H1 (cell line): ENCODE measurements at regions not wholly inside any gene's neighbourhood (a gene's known extent, or its start where the extent isn't known, plus 50 kb on each side); places are given as distances from the start of the nearest gene placed in this dataset.

Experiments
- ATF2 ChIP-seq: IDR thresholded peaks from 2 replicates; pipeline ENCODE4 v1.6.1; 2012; ENCODE audit warnings: low read length, inconsistent platforms
- CTBP2 ChIP-seq: IDR thresholded peaks from 2 replicates; pipeline ENCODE4 v1.7.0; 2011; ENCODE audit warnings: borderline replicate concordance, mild to moderate bottlenecking, moderate library complexity, mixed read lengths, low read length; ENCODE audit not compliant: insufficient read depth, insufficient read length
- CTCF ChIP-seq, 3 experiments: IDR thresholded peaks; 1 replicate in 2 of 3; 2 replicates in 1 of 3; pipeline versions ENCODE4 v1.5.1 to v1.6.1; 2011; ENCODE audit warnings: low read length in 3 of 3, mild to moderate bottlenecking in 3 of 3, inconsistent platforms in 2 of 3, low read depth in 1 of 3, moderate library complexity in 1 of 3; ENCODE audit not compliant: insufficient read depth in 1 of 3; ENCODE audit errors: control extremely low read depth in 1 of 3
- EGR1 ChIP-seq: IDR thresholded peaks from 2 replicates; pipeline ENCODE4 v1.6.1; 2011; ENCODE audit warnings: low read depth, low read length, borderline replicate concordance
- JUND ChIP-seq: IDR thresholded peaks from 2 replicates; pipeline ENCODE4 v1.6.1; 2011; ENCODE audit warnings: mild to moderate bottlenecking, improper control_type of control experiment, low read length
- MAX ChIP-seq: IDR thresholded peaks from 2 replicates; pipeline ENCODE4 v1.6.1; 2012; ENCODE audit warnings: inconsistent platforms
- NRF1 ChIP-seq: IDR thresholded peaks from 2 replicates; pipeline ENCODE4 v1.6.1; 2011; ENCODE audit warnings: mild to moderate bottlenecking, low read depth, low read length, improper control_type of control experiment
- POLR2A ChIP-seq, 2 experiments: IDR thresholded peaks; 1 replicate in 1 of 2; 2 replicates in 1 of 2; pipeline ENCODE4 v1.6.1; 2011; ENCODE audit warnings: low read depth in 2 of 2, low read length in 2 of 2, mild to moderate bottlenecking in 2 of 2; ENCODE audit errors: control extremely low read depth in 1 of 2

GRCh38 chr4:181944527-181944926, 298.7 kb upstream of the TENM3 start:
- TF ChIP-seq EGR1 (no peak), CTCF (IDR thresholded peaks at IDR 0.05; ENCODE audit: control extremely low read depth in 1 of 3, insufficient read depth in 1 of 3, low read depth in 1 of 3, low read length in 3 of 3) (no peak), MAX (no peak), ATF2 (no peak), JUND (no peak), NRF1 (no peak), CTBP2 (no peak), POLR2A (IDR thresholded peaks at IDR 0.05; ENCODE audit: control extremely low read depth in 1 of 2, low read depth in 2 of 2, low read length in 2 of 2) (no peak)
